KOPT-K1 (cell line): ENCODE measurements at regions not wholly inside any gene's neighbourhood (a gene's known extent, or its start where the extent isn't known, plus 50 kb on each side); places are given as distances from the start of the nearest gene placed in this dataset.

Experiments used
- H3K27ac ChIP-seq: fragments of 200-600 bp; sonication (generic); 2 replicates; pipeline ENCODE4 v1.5.1; 2016; ENCODE audit warnings: antibody characterized with exemption, mild to moderate bottlenecking, low read depth, low read length; ENCODE audit not compliant: poor library complexity, severe bottlenecking
- H3K36me3 ChIP-seq: fragments of 200-600 bp; sonication (generic); 2 replicates; pipeline ENCODE4 v1.5.1; 2017; ENCODE audit warnings: antibody characterized with exemption, mild to moderate bottlenecking, low read length, moderate library complexity; ENCODE audit not compliant: insufficient read depth
- H3K9me3 ChIP-seq: fragments of 200-600 bp; sonication (generic); 2 replicates; pipeline ENCODE4 v1.5.1; 2017; ENCODE audit warnings: antibody characterized with exemption, low read length, mild to moderate bottlenecking; ENCODE audit not compliant: insufficient read depth, poor library complexity, severe bottlenecking

DNA sequence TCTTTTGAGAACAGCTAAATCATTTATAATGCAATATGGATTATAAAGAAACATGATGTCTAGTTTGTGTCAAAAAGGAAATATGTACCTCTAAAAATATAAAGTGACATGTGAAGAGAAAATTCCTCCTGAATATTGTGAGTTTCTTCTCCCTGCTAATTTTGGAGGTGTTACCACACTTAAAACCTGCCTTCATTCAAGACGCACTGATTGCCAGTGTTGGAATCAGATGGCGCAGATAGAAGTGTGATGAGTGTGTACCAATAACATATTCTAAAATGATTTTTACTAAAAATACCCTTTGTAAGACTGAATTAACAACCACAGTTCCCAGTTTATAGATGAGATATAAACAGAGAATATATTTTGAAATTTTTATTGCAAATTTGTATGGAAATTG, 681.8 kb upstream of the LRATD1 start:
- no peak overlapping the region for H3K27ac ChIP-seq
- no peaks in the 10 kb centered on the region for H3K36me3 ChIP-seq
- no peaks in the 10 kb centered on the region for H3K9me3 ChIP-seq

DNA sequence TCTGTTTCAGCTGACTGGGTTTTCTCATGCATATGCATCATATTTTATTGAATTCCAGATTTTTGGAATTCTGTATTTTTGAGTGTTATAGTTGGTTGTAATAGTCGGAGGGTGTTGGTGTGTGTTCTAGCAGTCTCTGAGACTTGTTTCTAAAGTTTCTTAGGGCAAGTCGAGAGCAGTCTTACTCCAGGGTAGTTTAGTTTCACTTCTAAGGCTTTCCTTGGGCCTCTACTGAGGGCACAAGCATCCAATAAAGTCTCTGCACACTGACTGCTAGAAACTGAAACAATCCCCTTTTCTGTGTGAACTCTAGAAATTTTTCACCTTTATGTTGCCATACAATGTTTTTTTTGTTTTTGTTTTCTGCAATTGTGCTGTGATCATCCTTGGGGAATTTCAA, 663.7 kb upstream of the LRATD1 start:
- no peaks in the 10 kb centered on the region for H3K36me3 ChIP-seq
- H3K9me3 ChIP-seq = no peaks in the 10 kb centered on the region
- H3K27ac ChIP-seq = no peak overlapping the region

- no peaks in the 10 kb centered on the region for H3K36me3 ChIP-seq
- no peaks in the 10 kb centered on the region for H3K9me3 ChIP-seq
- no peak overlapping the region for H3K27ac ChIP-seq
Observed at GRCh38 chr2:13986119-13986720, 646.3 kb upstream of the LRATD1 start.

GRCh38 chr2:13996527-13996926, 636.0 kb upstream of the LRATD1 start:
- Histone ChIP-seq H3K36me3 (no peaks in the 10 kb centered on the region), H3K9me3 (no peaks in the 10 kb centered on the region), H3K27ac (no peak overlapping the region)

DNA sequence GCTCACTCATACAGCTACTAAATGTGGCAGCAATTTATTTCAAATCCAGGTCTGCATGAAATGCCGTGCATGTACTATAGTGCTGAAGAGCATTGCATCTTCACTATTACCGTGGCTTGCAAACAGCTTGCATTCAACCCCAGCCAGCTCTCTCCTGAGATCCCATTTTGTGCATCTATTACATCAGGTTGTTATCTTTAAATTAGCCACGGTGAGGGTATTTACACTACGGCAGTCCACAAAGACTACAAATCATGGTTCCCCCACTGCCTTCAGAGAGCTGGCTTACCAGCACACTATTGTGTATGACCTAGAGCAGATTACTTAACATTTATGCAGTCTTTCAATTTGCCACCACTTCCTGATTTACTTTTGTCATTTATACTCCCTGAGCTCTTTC, 621.3 kb upstream of the LRATD1 start:
- Histone ChIP-seq H3K9me3 (no peaks in the 10 kb centered on the region), H3K36me3 (no peaks in the 10 kb centered on the region), H3K27ac (no peak overlapping the region)

DNA sequence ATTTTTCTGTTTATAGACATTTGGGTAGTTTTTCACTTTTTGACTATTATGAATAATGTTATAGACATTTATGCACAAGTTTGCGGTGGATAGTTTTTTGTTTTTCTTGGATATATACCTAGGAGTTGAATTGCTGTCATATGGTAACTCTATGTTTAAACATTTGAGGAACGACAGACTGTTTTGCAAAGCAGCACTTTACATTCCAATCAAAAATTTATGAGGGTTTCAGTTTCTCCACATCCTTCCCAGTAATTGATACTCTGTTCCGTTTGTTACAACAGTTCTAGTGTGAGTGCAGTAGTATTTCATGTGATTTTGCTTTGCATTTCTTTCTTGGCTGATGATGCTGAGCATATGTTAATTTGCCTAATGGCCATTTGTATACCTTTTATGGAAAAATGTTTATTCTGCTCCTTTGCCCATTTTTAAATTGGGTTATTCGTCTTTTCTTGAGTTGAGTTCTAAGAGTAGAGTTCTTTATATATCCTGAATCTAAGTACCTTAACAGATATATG, 617.3 kb upstream of the LRATD1 start:
- Histone ChIP-seq H3K36me3 (no peaks in the 10 kb centered on the region), H3K27ac (no peak overlapping the region), H3K9me3 (no peaks in the 10 kb centered on the region)

DNA sequence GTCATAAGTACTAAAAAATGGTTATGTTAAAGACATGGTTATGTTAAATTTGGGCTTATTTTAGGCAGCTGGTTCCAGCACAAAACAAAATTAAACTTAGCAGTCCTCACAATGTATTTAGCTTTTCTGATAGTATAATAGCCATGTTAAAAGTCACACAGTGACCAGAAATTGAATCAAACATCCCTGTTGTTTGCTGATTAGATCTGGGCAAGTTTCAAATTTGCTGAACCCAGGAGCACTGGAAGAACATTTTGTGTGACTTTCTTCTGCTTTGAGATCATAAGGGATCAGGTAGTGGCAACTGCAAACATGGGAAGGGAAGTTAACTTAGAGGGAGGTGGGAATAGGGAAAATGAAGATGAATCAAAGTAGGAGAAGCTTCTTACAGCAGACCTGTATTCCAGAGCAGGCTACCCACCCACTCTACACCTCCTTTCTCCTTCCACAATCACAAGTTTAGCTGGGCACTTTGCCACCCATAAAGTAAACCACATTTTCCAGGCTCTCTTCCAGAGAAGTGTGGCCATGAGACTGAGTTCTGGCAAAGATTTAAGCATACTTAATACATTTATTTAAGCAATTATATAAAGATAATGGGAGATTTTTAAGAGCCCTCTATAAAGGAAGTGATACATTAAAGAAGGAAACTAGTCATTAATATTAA, 616.1 kb upstream of the LRATD1 start:
- Histone ChIP-seq H3K36me3 (no peaks in the 10 kb centered on the region), H3K27ac (no peak overlapping the region), H3K9me3 (no peaks in the 10 kb centered on the region)

GRCh38 chr2:14018620-14019019, 613.9 kb upstream of the LRATD1 start:
- Histone ChIP-seq H3K9me3 (no peaks in the 10 kb centered on the region), H3K27ac (no peak overlapping the region), H3K36me3 (no peaks in the 10 kb centered on the region)

- Histone ChIP-seq H3K9me3 (no peaks in the 10 kb centered on the region), H3K36me3 (no peaks in the 10 kb centered on the region), H3K27ac (no peak overlapping the region)
Observed at GRCh38 chr2:14023558-14023957, 609.0 kb upstream of the LRATD1 start.

- H3K9me3 ChIP-seq = no peaks in the 10 kb centered on the region
- no peaks in the 10 kb centered on the region for H3K36me3 ChIP-seq
- no peak overlapping the region for H3K27ac ChIP-seq
Observed at GRCh38 chr2:14039134-14039533, 593.4 kb upstream of the LRATD1 start.

DNA sequence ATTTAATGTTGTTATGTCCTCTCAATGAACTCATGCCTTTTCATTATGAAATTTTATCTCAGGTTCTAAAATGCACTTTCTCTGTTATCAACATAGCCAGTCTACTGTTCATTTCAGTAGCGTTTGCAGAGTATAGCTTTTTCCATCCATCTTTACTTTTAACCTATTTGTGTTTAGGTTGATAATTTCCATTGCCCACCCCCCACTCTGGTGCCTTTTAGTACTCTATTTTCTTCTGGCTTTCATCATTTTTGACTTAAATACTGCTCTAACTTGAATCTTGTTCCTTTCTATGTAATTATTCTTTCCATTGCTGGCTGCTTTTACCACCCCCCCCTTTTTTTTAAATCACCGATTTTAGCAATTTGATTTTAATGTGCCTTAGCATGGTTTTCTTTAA, 585.0 kb upstream of the LRATD1 start:
- Histone ChIP-seq H3K36me3 (no peaks in the 10 kb centered on the region), H3K9me3 (no peaks in the 10 kb centered on the region), H3K27ac (no peak overlapping the region)

DNA sequence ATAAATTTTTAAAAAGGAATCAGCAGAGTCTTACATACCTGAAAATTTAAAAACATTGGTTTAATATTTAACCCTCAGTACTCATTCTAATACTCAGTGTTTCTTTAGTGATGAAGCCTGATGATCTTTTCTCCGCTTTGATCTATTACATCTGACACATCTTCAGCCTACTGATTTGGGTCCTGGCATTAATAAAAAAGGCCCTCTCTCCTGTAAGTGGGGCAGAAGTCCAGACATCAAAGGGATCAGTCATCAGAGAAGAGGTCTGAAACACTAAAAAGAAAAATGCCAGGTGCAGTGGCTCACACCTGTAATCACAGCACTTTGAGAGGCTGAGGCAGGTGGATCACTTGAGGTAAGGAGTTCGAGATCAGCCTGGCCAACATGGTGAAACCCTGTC, 581.1 kb upstream of the LRATD1 start:
- H3K9me3 ChIP-seq = no peaks in the 10 kb centered on the region
- no peak overlapping the region for H3K27ac ChIP-seq
- H3K36me3 ChIP-seq = no peaks in the 10 kb centered on the region

- H3K9me3 ChIP-seq = no peaks in the 10 kb centered on the region
Observed at GRCh38 chr2:14053105-14053504, 579.4 kb upstream of the LRATD1 start.

GRCh38 chr2:14064346-14064745, 568.2 kb upstream of the LRATD1 start:
- H3K9me3 ChIP-seq = no peaks in the 10 kb centered on the region

More at GRCh38 chr2:14053105-14053504, 579.4 kb upstream of the LRATD1 start:
- Histone ChIP-seq H3K36me3 (no peaks in the 10 kb centered on the region), H3K27ac (no peak overlapping the region)

DNA sequence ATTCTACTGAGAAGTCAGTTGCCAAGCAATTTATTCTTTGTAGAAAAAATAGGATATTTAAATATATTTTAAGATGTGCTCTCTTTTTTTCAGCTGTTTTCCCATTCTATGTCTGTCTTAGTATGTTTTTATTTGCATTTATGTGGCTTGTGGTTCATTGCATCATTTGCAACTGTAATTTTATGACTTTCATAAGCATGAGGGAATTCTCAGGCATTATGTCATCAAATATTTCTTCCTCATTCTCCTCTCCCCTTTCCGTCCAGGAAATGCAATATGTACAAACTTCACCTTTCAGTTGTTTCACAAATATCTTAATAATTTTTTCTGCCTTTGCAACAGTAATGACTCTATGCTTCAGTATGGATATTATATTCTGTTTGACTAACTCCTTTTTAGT, 560.2 kb upstream of the LRATD1 start:
- no peaks in the 10 kb centered on the region for H3K36me3 ChIP-seq
- no peak overlapping the region for H3K27ac ChIP-seq
- H3K9me3 ChIP-seq = no peaks in the 10 kb centered on the region

More at GRCh38 chr2:14064346-14064745, 568.2 kb upstream of the LRATD1 start:
- H3K36me3 ChIP-seq = no peaks in the 10 kb centered on the region
- H3K27ac ChIP-seq = no peak overlapping the region

DNA sequence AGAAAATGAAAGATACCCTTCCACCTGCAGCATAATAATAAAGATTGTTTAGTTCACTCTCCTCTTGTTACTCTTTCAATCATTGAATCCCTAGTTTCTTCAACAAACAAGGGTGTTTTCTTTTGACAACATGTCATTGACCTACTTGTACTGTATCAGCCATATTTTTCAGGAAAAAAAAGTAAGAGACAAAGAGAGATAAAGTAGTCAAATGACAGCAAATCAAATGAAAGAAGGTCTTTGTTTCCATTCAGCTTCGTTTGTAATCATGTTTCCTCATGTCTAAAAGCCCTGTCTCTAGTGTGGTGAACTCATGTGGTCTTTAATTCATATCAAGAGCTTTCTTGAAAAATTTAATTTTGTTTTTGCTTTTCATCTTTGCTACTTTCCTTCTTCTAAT, 557.8 kb upstream of the LRATD1 start:
- Histone ChIP-seq H3K9me3 (no peaks in the 10 kb centered on the region), H3K27ac (no peak overlapping the region), H3K36me3 (no peaks in the 10 kb centered on the region)
